NCI-H82 treated with DMSO at 0.1 percent for 48 hours (cell line): ENCODE measurements at regions not wholly inside any gene's neighbourhood (a gene's known extent, or its start where the extent isn't known, plus 50 kb on each side); places are given as distances from the start of the nearest gene placed in this dataset.
A peak's percentile ranks its signal among the peaks of the same experiment; 100 is the strongest.

Source experiments
- DNase-seq: peaks from one replicate; lab custom pipeline; 2025; ENCODE audit not compliant: unreplicated experiment; lab: John Stamatoyannopoulos, UW

DNA sequence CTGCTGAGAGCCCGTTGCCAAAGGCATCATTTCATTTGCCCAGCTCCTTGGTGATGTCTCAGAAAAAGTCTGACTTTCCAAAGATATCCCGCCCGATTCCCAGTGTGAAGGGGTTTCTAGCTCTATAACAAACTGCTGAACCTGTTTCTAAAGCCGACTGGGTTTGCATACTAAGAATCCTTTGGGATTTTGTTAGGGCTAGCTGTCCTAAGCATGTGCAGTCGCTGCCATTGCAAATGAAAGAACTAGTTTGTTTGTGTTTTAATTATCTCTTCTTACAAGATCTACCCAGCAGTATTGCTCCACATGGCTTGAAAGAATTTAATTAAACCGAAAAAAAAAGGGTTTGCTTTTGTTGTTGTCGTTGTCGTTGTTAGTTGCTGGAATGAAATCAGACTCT lies 476.6 kb downstream of the GATA3 start:
- DNase-seq: no peak

DNA sequence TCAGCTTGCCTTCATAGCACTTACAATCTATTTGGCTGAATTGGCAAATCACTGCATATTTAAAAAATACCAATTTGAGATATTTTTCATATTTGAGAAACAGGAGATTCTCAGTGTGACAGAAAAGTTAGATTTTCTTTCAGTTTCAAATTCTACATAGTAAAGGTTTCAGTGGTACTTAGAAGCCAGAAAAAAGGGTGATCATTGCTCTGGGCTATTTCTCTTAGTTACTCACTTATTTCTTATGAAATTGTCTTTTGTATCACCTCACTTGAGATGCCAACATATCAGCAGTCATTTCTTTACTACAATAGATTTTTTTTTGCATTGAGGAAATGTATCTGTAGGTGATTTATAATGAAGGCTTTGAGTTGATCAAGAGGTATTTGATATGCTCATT lies 478.2 kb downstream of the GATA3 start:
- DNase-seq: no peak

DNA sequence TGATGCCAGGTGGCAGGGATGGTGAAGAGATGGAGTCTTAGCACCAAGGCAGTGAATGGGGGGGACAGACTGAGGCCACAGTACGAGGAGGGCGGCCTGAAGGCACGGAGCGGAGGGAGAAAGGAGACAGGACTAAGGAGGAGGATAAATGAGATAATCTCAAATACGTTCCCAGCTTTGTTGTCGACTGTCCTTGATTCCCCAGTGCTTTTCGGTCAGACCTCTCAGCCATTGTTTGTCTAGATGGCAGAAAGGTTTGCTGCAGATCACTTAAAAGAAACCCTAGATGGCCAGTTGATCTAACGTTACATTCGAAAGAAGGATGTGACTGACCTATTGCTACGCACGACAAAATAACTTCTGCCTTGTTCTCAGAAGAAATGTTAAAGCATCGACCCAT lies 479.0 kb downstream of the GATA3 start:
- DNase-seq: no peak

DNA sequence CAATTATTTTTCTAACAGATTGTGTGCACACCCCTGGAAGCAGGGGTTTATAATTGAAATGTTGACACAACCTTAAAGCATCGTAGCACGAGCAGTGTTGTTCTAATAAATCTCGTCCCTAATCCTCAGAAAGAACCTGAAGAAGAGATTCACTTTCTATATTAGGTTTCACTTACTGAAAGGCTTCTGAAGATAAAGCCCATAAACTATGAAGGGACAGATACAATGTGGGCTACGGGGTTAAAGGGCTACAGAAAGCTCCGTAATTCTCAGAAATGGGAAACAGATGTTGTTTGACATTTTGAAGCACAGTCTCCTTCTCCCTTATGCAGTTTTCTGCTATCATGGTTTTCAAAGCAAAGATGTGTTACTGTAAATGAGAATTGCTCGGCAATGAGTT lies 479.6 kb downstream of the GATA3 start:
- peak; percentile 2 for DNase-seq

DNA sequence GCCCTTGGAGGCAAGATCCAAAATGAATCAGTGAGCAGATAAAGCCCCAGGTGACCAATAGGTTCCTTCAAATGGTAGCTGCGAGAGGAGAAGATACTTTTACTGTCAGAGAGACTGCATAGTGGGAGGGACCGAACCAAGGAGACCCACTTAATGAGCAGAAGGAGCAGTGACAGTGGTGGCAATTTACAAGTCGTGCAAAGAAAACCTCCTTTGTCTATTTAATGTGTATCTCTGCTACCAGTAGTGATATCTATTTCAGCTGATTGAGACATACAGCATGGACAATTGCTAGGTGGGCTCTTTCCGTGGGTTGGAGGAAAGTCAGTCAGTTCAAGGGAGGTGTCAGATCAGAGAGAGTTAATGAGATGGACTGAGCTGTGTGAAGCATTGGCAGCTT lies 480.4 kb downstream of the GATA3 start:
- no peak for DNase-seq

DNA sequence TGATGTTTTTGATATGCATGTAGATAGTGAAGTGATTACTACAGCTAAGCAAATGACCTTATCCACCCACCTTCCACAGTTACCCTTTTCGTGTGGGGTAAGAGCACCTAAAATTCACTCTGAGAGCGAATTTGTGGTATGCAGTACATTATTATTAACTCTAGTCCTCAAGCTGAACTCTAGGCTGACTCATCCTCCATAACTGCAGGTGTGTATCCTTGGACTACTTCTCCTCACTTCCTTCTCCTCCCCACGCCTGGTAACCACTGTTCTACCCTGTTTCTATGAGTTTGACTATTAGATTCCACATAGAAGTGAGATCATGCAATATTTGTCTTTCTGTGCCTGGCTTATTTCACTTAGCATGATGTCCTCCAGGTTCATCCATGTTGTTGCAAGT lies 484.6 kb downstream of the GATA3 start:
- no peak for DNase-seq

DNA sequence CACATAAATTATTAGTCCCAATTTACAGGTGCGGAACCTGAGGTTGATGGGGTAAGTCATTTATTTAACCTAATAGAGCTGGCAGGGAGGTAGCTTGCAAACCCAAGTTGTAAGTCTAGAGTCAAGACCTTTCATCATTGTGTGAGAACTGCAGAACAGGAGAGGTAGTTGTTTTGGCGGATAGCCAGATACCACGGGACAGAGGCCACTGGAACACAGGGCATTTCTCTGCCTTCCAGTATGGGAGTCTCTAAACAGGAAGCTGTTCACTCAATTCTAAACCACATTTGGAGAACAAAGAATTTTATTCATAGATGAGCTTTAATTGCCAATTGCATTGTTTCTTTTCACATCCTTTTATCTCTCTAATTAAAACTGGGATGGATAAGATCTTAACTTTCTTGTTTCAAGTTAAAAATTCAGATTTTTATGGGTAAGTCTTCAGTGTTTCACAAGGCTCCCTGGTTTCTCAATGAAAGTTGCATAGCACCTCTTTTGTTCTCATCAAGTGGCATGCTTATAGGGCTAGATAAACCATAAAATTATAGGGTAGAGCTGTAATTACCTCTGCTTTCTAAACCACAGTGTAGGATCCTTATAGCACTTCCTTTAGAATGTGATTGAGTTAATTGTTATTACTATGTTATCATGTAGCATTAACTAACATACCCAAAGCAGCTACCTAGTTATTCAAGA lies 489.0 kb downstream of the GATA3 start:
- DNase-seq: no peak

DNA sequence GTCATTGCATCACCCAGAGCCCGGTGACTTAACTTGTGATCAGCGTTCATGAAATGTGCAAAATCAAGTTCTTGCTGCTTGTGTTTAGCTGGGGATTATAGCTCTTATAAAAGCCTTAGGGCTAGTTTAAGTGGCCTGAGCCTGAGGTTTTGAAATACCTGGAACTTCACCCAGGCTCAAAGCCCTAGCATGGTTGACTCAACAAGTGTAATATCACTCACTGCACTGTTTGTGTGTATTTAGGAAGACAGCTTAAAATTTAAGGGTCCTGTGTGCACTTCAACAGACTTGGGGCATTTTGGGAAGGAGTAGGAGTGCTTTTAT lies 489.5 kb downstream of the GATA3 start:
- DNase-seq: no peak

DNA sequence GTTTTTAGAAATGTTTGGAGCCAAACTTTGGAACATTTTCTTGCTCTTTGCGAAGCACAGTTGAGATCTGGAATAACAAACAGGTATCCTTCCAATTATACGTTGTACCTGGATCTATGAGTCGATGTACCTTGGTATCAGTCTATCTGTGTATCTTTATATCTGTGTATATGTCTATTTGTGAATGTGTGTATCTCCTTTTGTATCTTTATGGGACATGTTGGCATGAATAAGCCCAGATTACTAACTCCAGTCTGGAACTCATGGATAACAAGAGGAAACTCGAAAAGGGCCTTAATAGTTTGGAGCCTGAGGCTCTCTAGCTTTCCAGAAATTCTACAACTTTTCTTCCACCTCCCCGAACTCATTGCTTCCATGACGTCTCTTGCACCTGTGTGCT lies 490.0 kb downstream of the GATA3 start:
- no peak for DNase-seq

DNA sequence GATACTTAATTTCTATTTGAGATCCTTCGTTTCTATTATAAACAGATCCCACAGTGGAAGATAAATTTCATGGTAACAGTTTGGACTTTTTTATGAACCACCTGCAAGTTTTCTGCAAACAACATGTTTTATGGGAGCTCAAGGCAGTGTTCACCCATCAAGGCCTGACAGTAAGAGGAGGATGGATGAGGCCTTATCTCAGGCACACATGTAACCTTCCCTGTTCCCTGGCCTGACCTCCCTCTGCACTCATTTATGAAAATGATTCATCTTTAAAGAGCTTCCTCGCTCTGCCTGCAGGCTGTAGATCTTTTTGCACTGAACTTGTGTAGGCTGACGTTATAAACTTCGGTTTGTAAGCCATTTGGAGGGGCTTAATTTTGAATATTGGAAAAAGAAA lies 500.1 kb downstream of the GATA3 start:
- DNase-seq: no peak

DNA sequence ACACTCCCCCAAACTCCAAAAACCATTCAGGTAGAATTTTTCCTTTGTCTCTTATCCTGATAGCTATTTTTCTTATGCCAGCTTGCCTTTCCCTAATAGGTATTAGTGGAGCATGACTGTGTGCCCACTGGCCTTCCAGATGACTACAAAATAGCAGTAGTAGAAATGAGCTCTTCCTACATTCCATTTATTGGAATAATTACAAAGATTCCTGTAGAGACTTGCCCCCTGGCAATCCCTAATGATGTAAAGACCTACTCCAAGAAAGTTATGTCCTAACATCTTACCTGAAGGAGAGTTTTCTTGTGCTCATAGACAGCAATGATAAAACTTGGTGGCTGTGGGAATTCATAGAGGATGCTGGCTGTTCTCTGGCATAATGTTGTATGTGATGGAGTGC lies 501.8 kb downstream of the GATA3 start:
- DNase-seq: no peak

DNA sequence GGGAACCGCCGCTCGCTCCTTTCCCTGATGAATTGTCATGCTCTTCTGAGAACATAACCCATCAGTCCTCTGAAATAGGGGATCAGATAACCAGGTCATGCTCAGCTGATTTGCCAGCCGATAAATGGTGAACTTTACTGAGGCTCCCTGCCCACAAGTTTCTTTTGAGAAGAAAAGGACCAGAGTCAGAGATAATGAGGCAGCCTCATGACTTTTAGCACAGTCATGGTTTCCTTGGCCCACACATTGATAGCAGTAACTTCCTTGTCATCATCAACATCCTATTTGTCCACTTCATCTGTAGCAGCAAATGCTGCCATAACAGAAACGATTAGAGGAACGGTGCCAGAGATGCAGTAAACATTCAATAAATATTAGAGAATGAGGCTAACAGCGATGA lies 509.0 kb downstream of the GATA3 start:
- DNase-seq: no peak

DNA sequence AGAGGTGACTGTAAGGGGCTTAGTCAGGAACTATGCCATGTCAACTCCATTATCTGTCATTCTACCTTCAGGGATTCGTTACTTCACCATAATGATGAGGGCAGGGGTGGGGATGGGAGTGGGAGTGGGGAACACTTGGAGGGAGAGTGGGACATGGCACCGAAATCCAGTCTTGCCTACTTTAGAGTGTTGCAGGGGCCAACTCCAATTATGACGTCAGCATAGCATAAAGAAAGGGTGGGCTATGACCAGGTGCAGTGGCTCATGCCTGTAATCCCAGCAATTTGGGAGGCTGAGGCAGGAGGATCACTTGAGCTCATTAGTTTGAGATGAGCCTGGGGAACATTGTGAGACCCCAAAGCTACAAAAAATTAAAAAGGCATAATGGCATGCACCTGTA lies 512.2 kb downstream of the GATA3 start:
- DNase-seq: no peak

DNA sequence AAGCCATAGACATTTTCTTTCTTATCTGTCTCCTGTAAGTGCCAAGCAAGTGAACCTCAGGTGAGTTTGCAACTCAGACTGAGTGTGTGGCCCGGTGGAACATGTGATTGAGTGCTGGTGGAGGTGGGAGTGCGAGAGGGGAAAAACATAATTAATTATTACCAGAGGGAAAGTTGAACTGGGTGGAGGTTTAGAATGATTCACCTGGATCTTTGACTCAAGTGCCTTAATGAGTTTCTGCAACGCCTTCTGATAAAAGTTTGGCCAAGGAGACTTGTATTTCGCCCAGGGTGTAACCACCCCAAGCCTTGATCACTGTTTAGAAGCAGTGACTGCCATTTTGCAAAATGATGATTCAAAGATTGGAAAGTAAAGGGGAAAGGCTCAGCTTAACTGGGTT lies 513.9 kb downstream of the GATA3 start:
- DNase-seq: no peak

DNA sequence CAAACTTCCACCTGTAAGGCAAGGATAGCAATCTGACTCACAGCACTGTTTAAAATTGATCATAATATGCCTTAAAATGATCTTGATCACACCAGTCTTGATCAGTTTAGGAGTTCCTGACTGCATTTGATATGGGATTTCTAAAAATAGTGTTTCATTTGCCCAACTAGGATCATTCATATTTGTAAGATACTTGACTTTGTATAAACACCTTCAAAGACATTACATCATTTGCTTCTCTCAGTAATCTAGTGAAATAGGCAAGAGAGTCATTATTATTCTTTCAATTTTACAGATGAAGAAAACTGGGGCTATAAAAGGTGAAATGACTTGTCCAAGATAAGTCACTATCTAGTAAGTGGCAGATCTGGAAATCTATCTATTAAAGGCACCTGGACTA lies 521.1 kb downstream of the GATA3 start:
- DNase-seq: no peak

DNA sequence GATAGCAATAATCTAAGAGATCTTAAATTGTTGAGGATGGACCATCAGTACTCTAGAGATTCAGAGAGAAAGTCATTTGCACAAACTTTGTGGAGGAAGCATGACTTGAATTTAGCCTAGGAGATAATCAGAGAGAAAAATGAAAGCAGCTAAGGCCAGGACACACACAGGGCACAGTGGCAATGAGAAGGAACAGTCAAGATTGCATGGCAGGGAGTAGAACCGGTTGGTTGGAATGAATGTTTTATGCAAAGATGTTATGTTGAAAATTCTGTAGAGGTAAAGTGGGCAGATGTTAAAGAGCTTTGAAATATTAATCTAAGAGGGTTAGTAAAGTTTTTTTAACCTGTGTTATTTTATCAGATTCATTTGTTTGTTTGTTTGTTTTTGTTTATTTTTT lies 521.8 kb downstream of the GATA3 start:
- no peak for DNase-seq

DNA sequence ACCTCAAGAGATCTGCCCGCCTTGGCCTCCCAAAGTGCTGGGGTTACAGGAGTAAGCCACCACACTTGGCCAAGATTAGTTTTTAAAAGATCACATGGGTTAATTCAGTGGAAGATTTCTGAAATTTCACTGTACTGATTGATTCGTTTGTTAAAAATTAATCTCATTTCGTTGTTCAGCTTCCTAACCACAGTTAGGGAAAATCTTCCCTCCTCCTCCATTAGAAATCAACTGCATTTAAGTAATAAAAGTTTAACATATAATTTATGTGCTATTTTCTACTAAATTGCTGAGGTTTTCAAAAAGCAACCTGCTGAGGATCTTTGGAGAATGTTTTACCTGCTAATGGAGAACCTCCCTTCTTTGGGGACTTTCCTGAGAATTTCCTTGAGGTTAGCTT lies 522.4 kb downstream of the GATA3 start:
- no peak for DNase-seq

DNA sequence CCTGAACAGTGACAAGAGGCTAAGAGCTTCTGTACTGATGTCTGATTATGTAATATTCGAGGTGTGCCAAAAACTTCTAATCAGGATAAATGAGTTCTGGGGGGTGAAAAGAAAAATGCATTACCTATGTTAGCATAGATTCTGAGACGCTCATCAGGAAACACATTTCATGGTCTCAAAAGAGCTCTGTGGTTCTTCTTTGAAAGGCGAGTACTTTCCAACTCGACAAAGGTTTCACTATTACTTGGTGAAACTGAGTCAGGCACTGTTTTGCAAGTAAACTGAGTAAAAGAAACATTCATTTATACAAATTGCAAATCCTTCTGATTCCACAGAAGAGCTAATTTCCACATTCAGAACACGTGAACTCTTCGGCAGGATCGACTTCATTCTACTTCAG lies 523.2 kb downstream of the GATA3 start:
- no peak for DNase-seq

DNA sequence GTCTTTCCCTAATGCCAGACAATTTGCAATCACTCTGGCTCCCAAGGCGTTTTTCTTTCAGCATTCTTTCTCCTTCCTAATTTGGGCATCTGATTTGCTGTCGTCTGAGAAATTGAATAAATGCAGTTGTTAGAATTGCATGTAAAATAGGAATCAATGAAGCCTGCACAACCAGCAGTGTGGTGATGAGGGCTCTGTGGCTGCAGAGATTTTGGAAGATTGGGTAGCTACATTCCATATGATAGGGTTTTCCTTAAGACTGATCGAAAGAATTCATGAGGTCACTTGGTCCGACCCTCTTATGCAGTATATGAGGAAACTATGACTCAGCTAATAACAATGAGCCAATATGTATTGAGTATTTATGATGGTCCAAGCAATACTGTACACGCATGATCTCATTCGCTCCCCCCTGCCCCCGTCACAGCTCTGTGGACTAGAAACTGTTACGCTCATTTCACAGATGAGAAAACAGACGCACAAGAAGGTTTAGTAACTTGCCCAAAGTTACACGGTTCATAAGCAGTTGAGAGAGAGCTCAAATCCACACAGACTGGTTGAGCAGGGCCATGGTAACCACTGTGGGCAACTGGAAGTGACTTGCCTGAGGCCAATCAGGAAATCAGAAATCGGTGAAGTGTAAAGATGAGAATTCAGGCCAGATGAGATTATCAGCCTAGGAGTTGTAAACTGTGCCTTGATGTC lies 527.2 kb downstream of the GATA3 start:
- DNase-seq: no peak

DNA sequence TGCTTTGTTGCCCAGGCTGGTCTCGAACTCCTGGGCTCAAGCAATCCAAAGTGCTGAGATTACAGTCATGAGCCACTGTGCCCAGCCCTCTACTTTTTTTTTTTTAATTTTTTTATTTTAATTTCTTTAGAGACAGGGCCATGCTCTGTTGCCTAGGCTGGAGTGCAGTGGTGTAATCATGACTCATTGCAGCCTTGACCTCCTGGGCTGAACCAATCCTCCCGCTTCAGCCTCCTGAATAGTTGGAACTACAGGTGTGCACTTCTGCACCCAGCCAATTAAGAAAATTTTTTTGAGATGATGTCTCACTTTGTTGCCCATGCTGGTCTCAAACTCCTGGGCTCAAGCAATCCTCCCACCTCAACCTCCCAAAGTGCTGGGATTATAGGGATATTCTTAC lies 528.6 kb downstream of the GATA3 start:
- DNase-seq: no peak

DNA sequence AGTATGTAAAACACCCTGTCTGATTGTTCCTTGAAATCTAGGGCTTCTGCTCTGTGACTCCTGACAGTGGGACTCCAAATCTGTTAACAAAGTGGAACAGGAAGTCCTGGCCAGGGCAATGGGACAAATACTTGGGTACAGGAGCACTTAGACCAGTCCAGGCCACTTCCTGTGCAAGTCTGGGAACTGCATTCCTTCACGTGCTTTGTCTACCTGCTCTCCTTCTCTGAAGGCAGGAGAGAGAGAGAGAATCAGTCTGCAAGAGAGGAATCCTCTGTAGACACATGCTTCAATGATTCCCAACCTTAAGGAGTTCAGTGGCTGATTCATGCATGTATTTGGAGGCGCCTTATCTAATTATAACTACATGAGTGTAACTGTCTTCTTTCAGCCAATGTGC lies 530.2 kb downstream of the GATA3 start:
- DNase-seq: no peak

DNA sequence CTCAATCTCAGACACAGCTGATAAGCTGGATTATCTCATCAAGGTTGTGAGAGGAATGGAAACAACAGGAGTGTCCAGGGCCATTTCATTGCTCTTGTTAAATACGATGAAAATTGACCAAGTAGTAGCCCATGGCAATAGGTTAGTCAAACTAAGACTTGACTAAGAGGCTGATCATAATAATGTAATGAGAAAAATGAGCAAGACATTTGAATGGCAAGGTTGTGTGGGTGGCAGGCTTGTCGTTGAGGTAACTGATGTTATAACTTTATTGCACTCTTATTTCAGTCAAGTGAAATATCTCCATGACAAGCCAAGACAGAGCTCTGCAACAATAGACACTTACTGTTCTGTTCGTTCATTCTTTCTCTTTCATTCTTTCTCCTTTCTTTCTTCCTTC lies 532.0 kb downstream of the GATA3 start:
- DNase-seq: no peak

DNA sequence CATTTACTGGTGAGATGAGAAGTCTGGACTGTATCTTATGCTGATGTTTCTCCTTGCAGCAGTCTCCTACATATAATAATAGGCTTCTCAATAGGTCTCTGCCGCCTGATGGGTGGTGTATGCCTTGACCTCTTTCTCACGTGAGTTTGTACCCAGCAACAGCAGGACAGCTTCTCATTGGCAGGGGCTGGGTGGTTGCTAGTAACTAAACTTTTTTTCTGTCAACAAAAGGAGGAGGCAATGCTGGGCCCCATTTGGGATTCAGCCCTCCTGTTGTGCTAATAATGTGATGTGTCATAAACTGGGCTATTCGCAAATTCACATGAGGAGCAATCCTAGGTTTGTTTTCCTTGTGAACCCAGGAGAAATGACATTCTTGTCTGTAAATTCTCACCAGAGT lies 533.6 kb downstream of the GATA3 start:
- DNase-seq: no peak
